HEK293 (cell line): ENCODE measurements at regions not wholly inside any gene's neighbourhood (a gene's known extent, or its start where the extent isn't known, plus 50 kb on each side); places are given as distances from the start of the nearest gene placed in this dataset.

Experiments used
- CTCF ChIA-PET: fragments of 350-600 bp; formaldehyde crosslinking; extraction: SDS; loops from one replicate; lab custom pipeline; 2021; ENCODE audit warnings: antibody characterized with exemption; lab: Yijun Ruan, JAX
- POLR2A ChIA-PET: fragments of 300-600 bp; formaldehyde crosslinking; extraction: SDS; loops from one replicate; lab custom pipeline; 2020; ENCODE audit warnings: antibody characterized with exemption, inconsistent platforms; lab: Yijun Ruan, JAX
- H3K27ac ChIP-seq: fragments of 200-500 bp; sonication (Bioruptor generic); 2 replicates; pipeline ENCODE4 v1.5.1; 2014; ENCODE audit warnings: low read depth, low read length, control low read depth, inconsistent platforms; ENCODE audit errors: extremely low read depth
- H3K36me3 ChIP-seq, 2 experiments: fragments of 200-500 bp in 1 of 2; sonication (Bioruptor generic) in 1 of 2; 1 replicate in 1 of 2; 2 replicates in 1 of 2; pipeline ENCODE4 v1.5.1; 2014 to 2017; ENCODE audit warnings: inconsistent platforms in 2 of 2, low read length in 2 of 2; ENCODE audit not compliant: control insufficient read depth in 2 of 2, insufficient read depth in 1 of 2
- H3K4me1 ChIP-seq: fragments of 200-500 bp; sonication (Bioruptor generic); 2 replicates; pipeline ENCODE4 v1.5.1; 2014; ENCODE audit warnings: mild to moderate bottlenecking, low read length, inconsistent platforms; ENCODE audit not compliant: control insufficient read depth, insufficient read depth
- H3K4me3 ChIP-seq: 2 replicates; pipeline ENCODE4 v1.5.1; 2011; ENCODE audit warnings: low read depth, mild to moderate bottlenecking, control low read depth, low read length, moderate library complexity
- H3K9me3 ChIP-seq: fragments of 200-500 bp; sonication (Bioruptor generic); 2 replicates; pipeline ENCODE4 v1.5.1; 2014; ENCODE audit warnings: low read depth, low read length, inconsistent platforms; ENCODE audit not compliant: control insufficient read depth, insufficient read depth
- KLF9 ChIP-seq: fragments of 450-650 bp; formaldehyde crosslinking; IDR thresholded peaks from 2 replicates; pipeline ENCODE4 v1.5.1; 2016; ENCODE audit warnings: missing biosample characterization, missing genetic modification characterization, low read depth
- TRIM28 ChIP-seq: IDR thresholded peaks from 2 replicates; pipeline ENCODE4 v1.6.1; 2011; ENCODE audit warnings: low read length, control low read depth, borderline replicate concordance
- ZBTB8A ChIP-seq: fragments of 450-650 bp; formaldehyde crosslinking; IDR thresholded peaks from 2 replicates; pipeline ENCODE4 v1.5.1; 2016; ENCODE audit warnings: missing biosample characterization, missing genetic modification characterization
- ZFHX2 ChIP-seq: fragments of 450-650 bp; formaldehyde crosslinking; conservative IDR thresholded peaks from 2 replicates; pipeline ENCODE4 v1.5.1; 2016; ENCODE audit warnings: missing biosample characterization, missing genetic modification characterization
- ZNF2 ChIP-seq: fragments of 450-650 bp; formaldehyde crosslinking; IDR thresholded peaks from 2 replicates; pipeline ENCODE4 v1.5.1; 2016; ENCODE audit warnings: missing biosample characterization, missing genetic modification characterization
- ZNF214 ChIP-seq: fragments of 450-650 bp; formaldehyde crosslinking; IDR thresholded peaks from 2 replicates; pipeline ENCODE4 v1.5.1; 2017; ENCODE audit warnings: missing biosample characterization, mild to moderate bottlenecking, missing genetic modification characterization, borderline replicate concordance
- ZNF24 ChIP-seq: fragments of 450-650 bp; formaldehyde crosslinking; IDR thresholded peaks from 2 replicates; pipeline ENCODE4 v1.5.1; 2016; ENCODE audit warnings: missing biosample characterization, missing genetic modification characterization
- ZNF266 ChIP-seq: fragments of 450-650 bp; formaldehyde crosslinking; IDR thresholded peaks from 2 replicates; pipeline ENCODE4 v1.5.1; 2016; ENCODE audit warnings: missing biosample characterization, missing genetic modification characterization, low read depth
- ZNF292 ChIP-seq: fragments of 450-650 bp; formaldehyde crosslinking; IDR thresholded peaks from 2 replicates; pipeline ENCODE4 v1.5.1; 2016; ENCODE audit warnings: low read depth, missing biosample characterization, missing genetic modification characterization, borderline replicate concordance
- ZNF394 ChIP-seq: fragments of 450-650 bp; formaldehyde crosslinking; IDR thresholded peaks from 2 replicates; pipeline ENCODE4 v1.5.1; 2016; ENCODE audit warnings: missing biosample characterization, missing genetic modification characterization, mild to moderate bottlenecking, moderate library complexity, borderline replicate concordance
- ZNF510 ChIP-seq: fragments of 450-650 bp; formaldehyde crosslinking; IDR thresholded peaks from 2 replicates; pipeline ENCODE4 v1.5.1; 2018; ENCODE audit warnings: mild to moderate bottlenecking, missing genetic modification characterization, missing biosample characterization; ENCODE audit not compliant: insufficient replicate concordance
- ZNF514 ChIP-seq: fragments of 450-650 bp; formaldehyde crosslinking; IDR thresholded peaks from 2 replicates; pipeline ENCODE4 v1.5.1; 2016; ENCODE audit warnings: missing biosample characterization, missing genetic modification characterization
- ZNF530 ChIP-seq: fragments of 450-650 bp; formaldehyde crosslinking; IDR thresholded peaks from 2 replicates; pipeline ENCODE4 v1.5.1; 2016; ENCODE audit warnings: low read depth, missing biosample characterization, missing genetic modification characterization
- ZNF629 ChIP-seq: fragments of 450-650 bp; formaldehyde crosslinking; IDR thresholded peaks from 2 replicates; pipeline ENCODE4 v1.5.1; 2017; ENCODE audit warnings: missing biosample characterization, missing genetic modification characterization
- ZNF654 ChIP-seq: fragments of 450-650 bp; formaldehyde crosslinking; IDR thresholded peaks from 2 replicates; pipeline ENCODE4 v1.5.1; 2016; ENCODE audit warnings: low read depth, missing biosample characterization, missing genetic modification characterization
- ZNF670 ChIP-seq: fragments of 450-650 bp; formaldehyde crosslinking; IDR thresholded peaks from 2 replicates; pipeline ENCODE4 v1.5.1; 2016; ENCODE audit warnings: missing biosample characterization, missing genetic modification characterization, low read depth
- ZNF707 ChIP-seq: fragments of 450-650 bp; formaldehyde crosslinking; IDR thresholded peaks from 2 replicates; pipeline ENCODE4 v1.5.1; 2016; ENCODE audit warnings: missing biosample characterization, missing genetic modification characterization
- ZNF785 ChIP-seq: fragments of 450-650 bp; formaldehyde crosslinking; IDR thresholded peaks from 2 replicates; pipeline ENCODE4 v1.5.1; 2016; ENCODE audit warnings: missing biosample characterization, missing genetic modification characterization
- TF ChIP-seq, protein P1 (sequence below): fragments of 450-650 bp; formaldehyde crosslinking; IDR thresholded peaks from 2 replicates; pipeline ENCODE4 v1.5.1; 2016; ENCODE audit warnings: missing biosample characterization, missing genetic modification characterization, borderline replicate concordance
- TF ChIP-seq, protein P2 (sequence below): fragments of 450-650 bp; formaldehyde crosslinking; IDR thresholded peaks from 2 replicates; pipeline ENCODE4 v1.5.1; 2016; ENCODE audit warnings: missing biosample characterization, missing genetic modification characterization
- TF ChIP-seq, protein P3 (sequence below): fragments of 450-650 bp; formaldehyde crosslinking; IDR thresholded peaks from 2 replicates; pipeline ENCODE4 v1.5.1; 2016; ENCODE audit warnings: missing biosample characterization, missing genetic modification characterization
- TF ChIP-seq, protein P4 (sequence below): fragments of 450-650 bp; formaldehyde crosslinking; IDR thresholded peaks from 2 replicates; pipeline ENCODE4 v1.5.1; 2017; ENCODE audit warnings: missing biosample characterization, missing genetic modification characterization

DNA sequence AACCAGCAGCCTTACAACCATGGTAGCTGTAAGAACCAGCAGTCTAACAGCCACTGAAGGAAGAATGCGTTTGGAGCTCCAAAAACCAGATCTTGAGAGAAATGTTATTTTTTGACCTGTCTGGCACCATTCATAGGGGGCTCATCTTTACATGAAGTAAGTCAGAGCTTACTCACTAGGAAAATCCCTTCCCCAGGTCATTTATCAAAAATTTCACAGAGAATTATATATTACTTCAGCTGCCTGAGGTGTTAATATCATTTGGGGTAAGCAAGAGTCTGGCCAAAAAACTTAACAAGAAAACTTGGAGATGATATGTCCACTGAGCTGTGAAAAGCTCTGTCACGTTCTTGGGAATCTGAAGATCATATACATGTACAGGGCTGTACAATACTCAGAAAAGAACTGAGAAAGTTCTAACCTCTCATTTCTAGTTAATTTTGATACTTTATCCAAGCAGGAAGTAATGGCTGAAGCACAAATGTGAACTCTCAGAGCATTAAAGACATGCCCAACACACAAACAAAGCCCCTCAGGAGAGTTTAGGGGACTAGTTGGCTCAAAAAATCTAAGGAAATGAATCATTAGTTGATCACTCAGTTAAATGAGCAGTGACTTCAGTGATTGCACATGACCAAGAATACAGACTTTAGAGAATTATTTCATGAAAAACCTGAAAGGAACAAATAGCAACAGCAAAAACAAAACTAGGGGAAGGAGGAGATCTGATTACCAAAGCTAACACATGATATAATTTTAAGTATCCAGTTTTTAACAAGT, 681.1 kb downstream of the LTN1 start:
- H3K4me3 ChIP-seq: no peak overlapping the region
- POLR2A ChIA-PET: no interaction called here
- CTCF ChIA-PET: interaction anchor here (0.6 to 1.3 kb wide), 3 partner anchors 9 to 1347 kb away, joined by 3 to 4 read pairs (median 3); no protein-coding TSS in a partner anchor
- no peaks in the 10 kb centered on the region for H3K36me3 ChIP-seq
- TF ChIP-seq ZNF530 (tag by site-specific recombination) (no peak), ZNF292 (tag by site-specific recombination) (no peak), ZBTB8A (tag by site-specific recombination) (no peak), ZNF510 (tag by site-specific recombination) (no peak), ZNF785 (no peak), KLF9 (no peak)
- TF ChIP-seq, protein P1, sequence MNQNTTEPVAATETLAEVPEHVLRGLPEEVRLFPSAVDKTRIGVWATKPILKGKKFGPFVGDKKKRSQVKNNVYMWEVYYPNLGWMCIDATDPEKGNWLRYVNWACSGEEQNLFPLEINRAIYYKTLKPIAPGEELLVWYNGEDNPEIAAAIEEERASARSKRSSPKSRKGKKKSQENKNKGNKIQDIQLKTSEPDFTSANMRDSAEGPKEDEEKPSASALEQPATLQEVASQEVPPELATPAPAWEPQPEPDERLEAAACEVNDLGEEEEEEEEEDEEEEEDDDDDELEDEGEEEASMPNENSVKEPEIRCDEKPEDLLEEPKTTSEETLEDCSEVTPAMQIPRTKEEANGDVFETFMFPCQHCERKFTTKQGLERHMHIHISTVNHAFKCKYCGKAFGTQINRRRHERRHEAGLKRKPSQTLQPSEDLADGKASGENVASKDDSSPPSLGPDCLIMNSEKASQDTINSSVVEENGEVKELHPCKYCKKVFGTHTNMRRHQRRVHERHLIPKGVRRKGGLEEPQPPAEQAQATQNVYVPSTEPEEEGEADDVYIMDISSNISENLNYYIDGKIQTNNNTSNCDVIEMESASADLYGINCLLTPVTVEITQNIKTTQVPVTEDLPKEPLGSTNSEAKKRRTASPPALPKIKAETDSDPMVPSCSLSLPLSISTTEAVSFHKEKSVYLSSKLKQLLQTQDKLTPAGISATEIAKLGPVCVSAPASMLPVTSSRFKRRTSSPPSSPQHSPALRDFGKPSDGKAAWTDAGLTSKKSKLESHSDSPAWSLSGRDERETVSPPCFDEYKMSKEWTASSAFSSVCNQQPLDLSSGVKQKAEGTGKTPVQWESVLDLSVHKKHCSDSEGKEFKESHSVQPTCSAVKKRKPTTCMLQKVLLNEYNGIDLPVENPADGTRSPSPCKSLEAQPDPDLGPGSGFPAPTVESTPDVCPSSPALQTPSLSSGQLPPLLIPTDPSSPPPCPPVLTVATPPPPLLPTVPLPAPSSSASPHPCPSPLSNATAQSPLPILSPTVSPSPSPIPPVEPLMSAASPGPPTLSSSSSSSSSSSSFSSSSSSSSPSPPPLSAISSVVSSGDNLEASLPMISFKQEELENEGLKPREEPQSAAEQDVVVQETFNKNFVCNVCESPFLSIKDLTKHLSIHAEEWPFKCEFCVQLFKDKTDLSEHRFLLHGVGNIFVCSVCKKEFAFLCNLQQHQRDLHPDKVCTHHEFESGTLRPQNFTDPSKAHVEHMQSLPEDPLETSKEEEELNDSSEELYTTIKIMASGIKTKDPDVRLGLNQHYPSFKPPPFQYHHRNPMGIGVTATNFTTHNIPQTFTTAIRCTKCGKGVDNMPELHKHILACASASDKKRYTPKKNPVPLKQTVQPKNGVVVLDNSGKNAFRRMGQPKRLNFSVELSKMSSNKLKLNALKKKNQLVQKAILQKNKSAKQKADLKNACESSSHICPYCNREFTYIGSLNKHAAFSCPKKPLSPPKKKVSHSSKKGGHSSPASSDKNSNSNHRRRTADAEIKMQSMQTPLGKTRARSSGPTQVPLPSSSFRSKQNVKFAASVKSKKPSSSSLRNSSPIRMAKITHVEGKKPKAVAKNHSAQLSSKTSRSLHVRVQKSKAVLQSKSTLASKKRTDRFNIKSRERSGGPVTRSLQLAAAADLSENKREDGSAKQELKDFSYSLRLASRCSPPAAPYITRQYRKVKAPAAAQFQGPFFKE (tag by site-specific recombination): no peak
- TF ChIP-seq, protein P2, sequence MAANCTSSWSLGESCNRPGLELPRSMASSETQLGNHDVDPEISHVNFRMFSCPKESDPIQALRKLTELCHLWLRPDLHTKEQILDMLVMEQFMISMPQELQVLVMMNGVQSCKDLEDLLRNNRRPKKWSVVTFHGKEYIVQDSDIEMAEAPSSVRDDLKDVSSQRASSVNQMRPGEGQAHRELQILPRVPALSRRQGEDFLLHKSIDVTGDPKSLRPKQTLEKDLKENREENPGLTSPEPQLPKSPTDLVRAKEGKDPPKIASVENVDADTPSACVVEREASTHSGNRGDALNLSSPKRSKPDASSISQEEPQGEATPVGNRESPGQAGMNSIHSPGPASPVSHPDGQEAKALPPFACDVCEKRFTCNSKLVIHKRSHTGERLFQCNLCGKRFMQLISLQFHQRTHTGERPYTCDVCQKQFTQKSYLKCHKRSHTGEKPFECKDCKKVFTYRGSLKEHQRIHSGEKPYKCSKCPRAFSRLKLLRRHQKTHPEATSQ: no peak
- H3K9me3 ChIP-seq: no peaks in the 10 kb centered on the region
- H3K4me1 ChIP-seq: no peaks in the 10 kb centered on the region
- H3K27ac ChIP-seq: no peak overlapping the region

DNA sequence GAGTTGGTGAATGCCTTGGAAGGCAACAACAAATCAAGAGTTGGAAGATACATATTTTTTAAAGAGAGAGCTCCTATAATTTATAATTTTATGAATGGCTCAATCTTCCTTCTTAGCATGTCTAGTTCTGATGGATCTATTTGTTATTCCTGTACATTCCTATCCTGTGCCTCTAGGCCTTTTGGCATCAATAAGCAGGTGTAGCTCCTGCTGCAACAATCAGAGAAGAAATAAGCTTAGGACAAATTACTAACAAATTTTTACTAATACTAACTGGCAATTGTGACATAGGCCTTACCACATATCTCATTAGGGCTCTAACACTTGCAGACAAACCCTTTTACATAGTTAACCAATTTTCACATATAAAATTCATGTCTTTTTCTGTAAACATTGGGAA, 682.0 kb downstream of the LTN1 start:
- Histone ChIP-seq H3K4me1 (no peaks in the 10 kb centered on the region), H3K9me3 (no peaks in the 10 kb centered on the region), H3K27ac (no peak overlapping the region), H3K36me3 (no peaks in the 10 kb centered on the region), H3K4me3 (no peak overlapping the region)
- CTCF ChIA-PET: no interaction called here
- POLR2A ChIA-PET: no interaction called here
- TF ChIP-seq ZNF514 (tag by site-specific recombination) (no peak), ZNF510 (tag by site-specific recombination) (no peak), ZNF707 (tag by site-specific recombination) (no peak), TRIM28 (no peak), ZNF654 (tag by site-specific recombination) (no peak), ZNF394 (tag by site-specific recombination) (no peak), ZNF214 (tag by site-specific recombination) (no peak), ZNF24 (tag by site-specific recombination) (no peak), ZNF629 (no peak), ZFHX2 (tag by site-specific recombination) (no peak), ZNF2 (tag by site-specific recombination) (no peak), ZNF266 (tag by site-specific recombination) (no peak), ZNF670 (tag by site-specific recombination) (no peak)
- TF ChIP-seq, protein P3, sequence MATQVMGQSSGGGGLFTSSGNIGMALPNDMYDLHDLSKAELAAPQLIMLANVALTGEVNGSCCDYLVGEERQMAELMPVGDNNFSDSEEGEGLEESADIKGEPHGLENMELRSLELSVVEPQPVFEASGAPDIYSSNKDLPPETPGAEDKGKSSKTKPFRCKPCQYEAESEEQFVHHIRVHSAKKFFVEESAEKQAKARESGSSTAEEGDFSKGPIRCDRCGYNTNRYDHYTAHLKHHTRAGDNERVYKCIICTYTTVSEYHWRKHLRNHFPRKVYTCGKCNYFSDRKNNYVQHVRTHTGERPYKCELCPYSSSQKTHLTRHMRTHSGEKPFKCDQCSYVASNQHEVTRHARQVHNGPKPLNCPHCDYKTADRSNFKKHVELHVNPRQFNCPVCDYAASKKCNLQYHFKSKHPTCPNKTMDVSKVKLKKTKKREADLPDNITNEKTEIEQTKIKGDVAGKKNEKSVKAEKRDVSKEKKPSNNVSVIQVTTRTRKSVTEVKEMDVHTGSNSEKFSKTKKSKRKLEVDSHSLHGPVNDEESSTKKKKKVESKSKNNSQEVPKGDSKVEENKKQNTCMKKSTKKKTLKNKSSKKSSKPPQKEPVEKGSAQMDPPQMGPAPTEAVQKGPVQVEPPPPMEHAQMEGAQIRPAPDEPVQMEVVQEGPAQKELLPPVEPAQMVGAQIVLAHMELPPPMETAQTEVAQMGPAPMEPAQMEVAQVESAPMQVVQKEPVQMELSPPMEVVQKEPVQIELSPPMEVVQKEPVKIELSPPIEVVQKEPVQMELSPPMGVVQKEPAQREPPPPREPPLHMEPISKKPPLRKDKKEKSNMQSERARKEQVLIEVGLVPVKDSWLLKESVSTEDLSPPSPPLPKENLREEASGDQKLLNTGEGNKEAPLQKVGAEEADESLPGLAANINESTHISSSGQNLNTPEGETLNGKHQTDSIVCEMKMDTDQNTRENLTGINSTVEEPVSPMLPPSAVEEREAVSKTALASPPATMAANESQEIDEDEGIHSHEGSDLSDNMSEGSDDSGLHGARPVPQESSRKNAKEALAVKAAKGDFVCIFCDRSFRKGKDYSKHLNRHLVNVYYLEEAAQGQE: no peak
- TF ChIP-seq, protein P4, sequence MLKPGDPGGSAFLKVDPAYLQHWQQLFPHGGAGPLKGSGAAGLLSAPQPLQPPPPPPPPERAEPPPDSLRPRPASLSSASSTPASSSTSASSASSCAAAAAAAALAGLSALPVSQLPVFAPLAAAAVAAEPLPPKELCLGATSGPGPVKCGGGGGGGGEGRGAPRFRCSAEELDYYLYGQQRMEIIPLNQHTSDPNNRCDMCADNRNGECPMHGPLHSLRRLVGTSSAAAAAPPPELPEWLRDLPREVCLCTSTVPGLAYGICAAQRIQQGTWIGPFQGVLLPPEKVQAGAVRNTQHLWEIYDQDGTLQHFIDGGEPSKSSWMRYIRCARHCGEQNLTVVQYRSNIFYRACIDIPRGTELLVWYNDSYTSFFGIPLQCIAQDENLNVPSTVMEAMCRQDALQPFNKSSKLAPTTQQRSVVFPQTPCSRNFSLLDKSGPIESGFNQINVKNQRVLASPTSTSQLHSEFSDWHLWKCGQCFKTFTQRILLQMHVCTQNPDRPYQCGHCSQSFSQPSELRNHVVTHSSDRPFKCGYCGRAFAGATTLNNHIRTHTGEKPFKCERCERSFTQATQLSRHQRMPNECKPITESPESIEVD: no peak
